ENCODE measurements at regions not wholly inside any gene's neighbourhood (a gene's known extent, or its start where the extent isn't known, plus 50 kb on each side); places are given as distances from the start of the nearest gene placed in this dataset.

- CTCF ChIA-PET = interaction anchor here (0.7 to 1.6 kb wide), 4 partner anchors 9 to 1913 kb away, joined by 3 to 5 read pairs (median 3); no protein-coding TSS in a partner anchor
Measured at GRCh38 chr10:36788152-36788551, 337.2 kb upstream of the ANKRD30A start.

More at GRCh38 chr10:36788152-36788551, 337.2 kb upstream of the ANKRD30A start:
- intact Hi-C loops (cut with micrococcal nuclease) (no loop called here), dilution Hi-C loops (cut with MboI; ENCODE audit: extremely low pct_ligation_motif_present, low sequenced_read_pairs) (no loop called here)
- FAIRE-seq (no peak), DNase-seq (ENCODE audit: low read depth, low spot score) (no peak)
- TF ChIP-seq FOS (IDR thresholded peaks at IDR 0.05; ENCODE audit: borderline replicate concordance, insufficient read depth, low read length) = no peak
- no peak for TF ChIP-seq MAX (IDR thresholded peaks at IDR 0.05; ENCODE audit: insufficient read depth, insufficient read length)
- TF ChIP-seq MYC (IDR thresholded peaks at IDR 0.05; ENCODE audit: low read depth, low read length) = no peak
- no peak for TF ChIP-seq CTCF (IDR thresholded peaks at IDR 0.05; ENCODE audit: extremely low read depth in 1 of 2, insufficient read depth in 1 of 2, low read depth in 1 of 2, low read length in 2 of 2)
- TF ChIP-seq POLR2AphosphoS5 (IDR thresholded peaks at IDR 0.05; ENCODE audit: insufficient read depth, low read depth, low read length) = no peak
- TF ChIP-seq EZH2 (IDR thresholded peaks at IDR 0.05; ENCODE audit: borderline replicate concordance, low read depth, low read length, severe bottlenecking) = no peak
- no peak for TF ChIP-seq JUN (IDR thresholded peaks at IDR 0.05; ENCODE audit: borderline replicate concordance, insufficient read depth, insufficient read length, low read depth)
- no peak for TF ChIP-seq GATA2 (IDR thresholded peaks at IDR 0.05; ENCODE audit: insufficient read depth, insufficient read length, low read depth, low read length)
- TF ChIP-seq POLR2A (IDR thresholded peaks at IDR 0.05; ENCODE audit: low read depth, low read length) = no peak
- no peaks in the 10 kb centered on the region for H3K79me2 ChIP-seq (ENCODE audit: control insufficient read depth, insufficient read depth, low read length)
- H3K4me2 ChIP-seq (ENCODE audit: insufficient read depth, low read length) = no peak overlapping the region
- H3K4me3 ChIP-seq (replicated peaks in 1 of 3; ENCODE audit: insufficient read depth in 1 of 3, low read depth in 1 of 3, low read length in 3 of 3) = no peak overlapping the region
- no peak overlapping the region for H2AFZ ChIP-seq (ENCODE audit: low read depth, low read length)
- H3K36me3 ChIP-seq (ENCODE audit: control insufficient read depth in 2 of 2, extremely low read depth in 1 of 2, insufficient read depth in 2 of 2, low read length in 2 of 2) = no peaks in the 10 kb centered on the region
- H4K20me1 ChIP-seq (replicated peaks; ENCODE audit: control insufficient read depth, extremely low read depth, insufficient read depth, low read length) = no peaks in the 10 kb centered on the region
- no peaks in the 10 kb centered on the region for H3K4me1 ChIP-seq (ENCODE audit: control insufficient read depth, extremely low read depth, insufficient read depth, low read length)
- BruUV-seq (replicated peaks) = no TSS peak
- no peaks in the 10 kb centered on the region for H3K9me1 ChIP-seq (replicated peaks; ENCODE audit: control insufficient read depth, extremely low read depth, insufficient read depth, low read length)
- POLR2A ChIA-PET = no interaction called here
- H3K27me3 ChIP-seq (ENCODE audit: control insufficient read depth in 2 of 2, insufficient read depth in 2 of 2, low read length in 2 of 2) = no peaks in the 10 kb centered on the region
- no peaks in the 10 kb centered on the region for H3K9me3 ChIP-seq (replicated peaks; ENCODE audit: control insufficient read depth, insufficient read depth, low read length)
- no peak overlapping the region for H3K9ac ChIP-seq (replicated peaks; ENCODE audit: extremely low read depth, insufficient read depth, low read length)
- no peak overlapping the region for H3K27ac ChIP-seq (ENCODE audit: insufficient read depth, low read depth, low read length)

Data from endothelial cell of umbilical vein (primary cell).